Renal cortex interstitium (tissue), 11 donors: ENCODE measurements at regions not wholly inside any gene's neighbourhood (a gene's known extent, or its start where the extent isn't known, plus 50 kb on each side); places are given as distances from the start of the nearest gene placed in this dataset.
A peak's percentile ranks its signal among the peaks of the same experiment; 100 is the strongest.

ENCODE experiments used
- DNase-seq, 11 donors: peaks; one replicate each; pipeline ENCODE4 v3.0.0-alpha.2; 2013; ENCODE audit warnings: low read depth in 9 of 11, low spot score in 4 of 11; ENCODE audit errors: extremely low read depth in 1 of 11

GRCh38 chr11:43545610-43546009 is 134.9 kb upstream of the HSD17B12 start:
- no peak for DNase-seq

DNA sequence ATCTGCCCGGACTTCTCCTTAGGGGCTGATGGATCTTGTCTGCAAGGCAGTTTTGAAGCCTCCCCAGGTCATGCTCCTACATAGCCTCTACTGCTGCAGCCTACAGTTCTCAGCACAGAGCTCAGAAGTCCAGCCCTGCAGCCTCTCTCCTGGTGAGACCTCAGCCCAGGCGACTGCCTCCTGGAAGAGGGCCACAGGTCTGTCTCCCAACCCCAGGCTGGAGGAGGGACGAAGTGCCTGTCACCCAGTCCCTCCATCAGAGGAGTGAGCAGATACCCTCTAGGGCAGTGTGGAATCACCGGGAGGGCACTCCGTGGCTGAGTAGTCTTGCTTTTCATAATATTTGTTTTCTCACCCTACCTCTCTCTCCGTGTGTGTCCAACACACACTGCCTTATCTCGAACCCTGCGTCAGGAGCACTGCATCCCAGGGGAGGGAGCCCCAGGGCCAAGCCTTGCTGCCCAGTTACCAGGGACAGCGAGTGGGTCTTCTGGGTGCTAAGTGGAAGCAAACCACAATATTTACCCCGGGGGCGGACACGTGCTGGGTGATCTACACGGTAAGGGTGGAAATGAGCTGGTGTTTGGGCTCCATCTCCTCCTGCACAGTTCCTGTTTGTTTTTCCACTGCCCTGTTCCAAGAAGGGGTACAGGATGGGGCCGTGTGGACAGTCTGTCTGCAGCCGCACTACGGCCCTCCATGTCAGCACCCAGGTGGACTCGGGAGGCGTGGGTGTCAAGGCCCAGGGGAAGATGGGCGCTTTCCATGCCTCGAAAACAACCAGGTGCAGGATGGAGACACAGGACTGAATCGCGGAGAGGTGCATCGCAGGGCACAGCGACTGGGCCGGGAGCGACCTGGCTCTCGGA is 133.7 kb upstream of the HSD17B12 start:
- no peak for DNase-seq

- peak in 1 of 11 donors; percentile 6 for DNase-seq
Measured at GRCh38 chr11:43547430-43547831, 133.1 kb upstream of the HSD17B12 start.

DNA sequence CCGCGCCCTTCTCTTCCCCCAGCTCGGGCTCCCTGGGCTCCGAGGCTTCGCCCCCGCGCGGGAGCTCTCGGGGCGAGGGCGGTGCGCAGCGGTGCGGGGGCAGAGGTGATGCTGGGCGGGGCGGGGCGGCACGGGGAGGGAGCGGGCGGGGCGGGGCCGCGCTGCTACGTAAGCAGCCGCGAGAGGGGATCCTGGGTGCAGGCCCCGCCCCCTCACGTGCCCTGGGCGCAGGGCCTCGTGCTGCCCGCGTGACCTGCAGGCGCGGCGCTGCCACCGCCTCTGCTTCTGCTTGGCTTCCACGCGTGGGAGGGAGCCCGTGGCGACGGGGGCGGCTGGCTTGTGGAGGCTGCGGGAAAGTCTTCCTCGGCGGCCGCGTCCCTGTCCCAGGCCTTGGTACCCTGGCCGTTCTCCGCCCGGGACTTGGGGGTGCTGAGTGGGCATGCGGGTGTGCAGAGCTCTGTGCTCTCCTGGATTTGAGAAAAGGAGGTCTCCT is 132.6 kb upstream of the HSD17B12 start:
- DNase-seq = no peak

- no peak for DNase-seq
Measured at GRCh38 chr11:43548916-43549315, 131.6 kb upstream of the HSD17B12 start.

- DNase-seq = no peak
Measured at GRCh38 chr11:43549624-43550023, 130.9 kb upstream of the HSD17B12 start.

DNA sequence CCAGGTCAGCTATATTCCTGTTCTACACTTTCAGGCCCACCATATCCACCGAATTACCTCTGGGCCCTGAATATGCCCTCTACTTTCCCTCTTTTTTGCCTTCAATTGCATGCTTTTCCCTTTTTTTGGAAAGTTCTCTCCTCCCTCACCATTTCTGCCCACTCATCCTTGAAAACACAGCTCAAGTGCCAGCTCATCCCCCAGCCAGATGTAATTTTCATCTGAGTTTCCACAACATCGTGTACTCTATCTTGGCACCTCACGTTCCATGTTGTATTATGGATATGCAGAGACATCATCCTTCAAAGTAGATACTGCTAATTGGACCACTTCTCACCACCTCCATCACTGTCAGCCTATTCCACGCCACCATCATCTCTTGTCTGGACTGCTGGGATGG is 129.8 kb upstream of the HSD17B12 start:
- DNase-seq = no peak

- DNase-seq = no peak
Measured at GRCh38 chr11:43554148-43554473, 126.4 kb upstream of the HSD17B12 start.

DNA sequence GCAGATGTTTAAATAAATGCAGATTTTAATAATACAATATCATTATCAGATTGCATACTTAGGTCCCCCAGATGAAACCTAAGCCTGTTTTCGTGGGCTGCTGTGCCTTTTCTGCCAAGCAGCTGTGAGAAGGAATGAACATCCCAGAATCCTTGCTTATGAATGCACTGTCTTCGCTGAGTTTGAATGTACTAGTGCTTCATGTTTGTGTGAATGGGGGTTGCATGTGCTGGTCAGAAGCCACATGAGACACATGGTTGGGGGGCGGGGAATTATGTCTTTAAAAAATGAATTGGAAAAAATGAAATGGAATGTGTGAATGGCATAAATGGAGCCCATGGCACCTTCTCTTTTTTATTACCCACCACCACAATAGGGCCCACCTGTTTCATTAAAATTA is 125.4 kb upstream of the HSD17B12 start:
- no peak for DNase-seq

DNA sequence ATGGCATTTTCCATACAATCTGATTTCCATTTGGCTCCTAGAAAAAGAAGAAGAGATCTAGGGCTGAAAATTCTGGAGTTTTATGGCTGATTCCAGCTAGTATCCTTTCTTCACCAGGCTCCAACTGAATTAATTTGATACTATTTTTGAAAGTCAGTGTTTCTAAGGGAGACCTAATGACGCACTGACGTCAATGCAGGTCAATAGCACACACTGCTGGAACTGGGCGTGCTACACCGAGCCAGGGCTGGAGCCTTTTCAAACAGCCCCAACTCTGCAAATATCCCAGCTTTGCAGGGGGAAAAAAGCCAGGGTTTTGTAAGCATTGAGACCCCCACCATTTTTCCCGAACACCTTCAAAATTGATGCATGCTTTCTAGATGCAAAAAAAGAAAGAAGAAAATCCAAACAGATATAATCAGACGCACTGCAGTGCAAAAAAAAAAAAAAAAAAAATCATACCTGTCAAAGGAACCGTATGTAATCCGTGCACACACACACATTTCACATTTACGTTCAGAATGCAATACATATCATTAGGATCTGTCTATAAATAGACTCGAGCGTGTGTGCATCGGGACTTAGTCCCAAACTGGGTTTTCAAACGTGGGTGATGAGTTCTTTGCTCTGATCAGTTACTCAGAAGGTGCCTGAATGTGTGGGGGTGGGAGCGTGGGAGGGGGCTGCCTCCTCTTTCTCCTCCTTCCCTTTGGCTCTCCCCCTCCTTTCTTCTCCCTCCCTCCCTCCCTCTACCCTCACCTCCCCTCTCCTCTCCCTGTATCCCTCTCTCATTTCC is 124.5 kb upstream of the HSD17B12 start:
- DNase-seq = no peak

DNA sequence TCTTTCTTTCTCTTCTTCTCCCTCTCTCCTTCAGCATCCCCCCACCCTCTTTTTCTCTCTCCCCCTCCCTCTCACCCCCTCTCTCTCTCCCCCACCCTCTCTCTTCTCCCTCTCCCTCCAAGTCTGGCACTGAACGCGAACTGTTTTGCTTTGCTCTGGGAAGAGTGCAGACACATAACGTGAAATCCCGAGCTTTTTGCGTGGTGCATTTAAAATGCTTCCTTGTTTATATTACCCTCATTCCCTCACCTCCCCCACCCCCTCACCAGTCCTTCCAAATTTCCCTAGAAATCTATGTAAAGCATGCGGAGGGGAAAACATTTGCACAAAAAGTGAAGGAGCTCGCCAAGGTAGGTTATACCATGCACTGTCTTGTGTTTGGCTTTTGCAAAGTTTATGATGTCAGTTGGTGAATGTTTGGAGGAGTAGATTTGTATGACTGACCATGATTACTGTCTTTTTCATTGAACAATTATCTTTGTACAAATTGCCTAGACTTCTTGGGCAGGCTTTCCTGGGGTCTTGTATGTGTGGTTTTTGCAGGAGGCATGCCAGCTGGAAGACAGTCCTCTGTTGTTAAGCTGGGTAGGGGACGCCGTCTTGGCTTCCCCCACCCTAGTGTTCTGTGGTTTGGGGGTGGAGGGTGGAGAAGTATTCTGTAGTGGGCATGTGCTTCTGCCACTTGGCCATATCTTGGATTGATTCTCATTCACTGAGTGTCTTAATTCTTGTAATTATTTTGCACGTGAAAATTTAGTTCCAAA is 123.7 kb upstream of the HSD17B12 start:
- DNase-seq = no peak

GRCh38 chr11:43557553-43558110 is 122.9 kb upstream of the HSD17B12 start:
- DNase-seq = no peak

DNA sequence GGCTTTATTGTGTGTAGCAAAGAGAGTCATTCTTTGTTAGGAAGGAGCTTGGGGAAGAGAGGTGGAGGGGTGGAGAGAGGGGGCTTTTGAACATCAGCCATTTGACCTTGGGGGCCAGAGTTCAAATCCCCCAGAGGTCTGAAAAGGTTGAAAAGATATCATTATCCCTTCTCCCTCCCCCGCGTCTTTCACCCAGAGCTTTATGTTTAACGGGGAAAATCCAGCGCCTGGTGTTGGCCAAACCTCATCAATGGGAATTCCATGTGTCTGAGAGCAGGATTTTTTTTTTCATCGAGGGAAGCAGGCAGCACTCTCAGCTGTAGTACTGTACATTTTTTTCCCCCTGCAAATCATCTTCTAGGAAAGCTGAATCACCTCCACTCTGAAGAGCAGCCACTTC is 122.4 kb upstream of the HSD17B12 start:
- no peak for DNase-seq

GRCh38 chr11:43558556-43559127 is 121.9 kb upstream of the HSD17B12 start:
- no peak for DNase-seq

- no peak for DNase-seq
Measured at GRCh38 chr11:43561832-43562231, 118.7 kb upstream of the HSD17B12 start.

GRCh38 chr11:43567396-43567975 is 113.1 kb upstream of the HSD17B12 start:
- peak in 1 of 11 donors; percentile 53 for DNase-seq

GRCh38 chr11:43573233-43573632 is 107.3 kb upstream of the HSD17B12 start:
- no peak for DNase-seq

DNA sequence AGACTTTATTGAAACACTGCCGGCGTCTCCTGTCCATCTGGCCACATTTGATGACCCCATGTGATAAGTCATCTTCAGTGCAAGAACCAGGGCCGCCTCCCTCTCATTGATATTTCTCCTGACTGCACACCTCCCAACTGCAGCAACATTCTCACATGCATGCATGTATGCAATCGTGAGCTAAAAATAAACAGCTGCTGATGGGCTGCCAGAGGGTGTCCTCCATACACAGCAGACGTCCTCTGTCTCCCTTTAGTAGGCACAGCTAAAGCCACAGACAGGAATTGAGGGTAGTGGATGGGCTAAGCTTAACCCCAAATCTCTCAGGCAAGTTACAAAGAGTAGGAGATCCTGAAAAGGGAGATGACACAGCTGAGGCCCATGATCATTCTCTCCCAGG is 106.7 kb upstream of the HSD17B12 start:
- DNase-seq = no peak

DNA sequence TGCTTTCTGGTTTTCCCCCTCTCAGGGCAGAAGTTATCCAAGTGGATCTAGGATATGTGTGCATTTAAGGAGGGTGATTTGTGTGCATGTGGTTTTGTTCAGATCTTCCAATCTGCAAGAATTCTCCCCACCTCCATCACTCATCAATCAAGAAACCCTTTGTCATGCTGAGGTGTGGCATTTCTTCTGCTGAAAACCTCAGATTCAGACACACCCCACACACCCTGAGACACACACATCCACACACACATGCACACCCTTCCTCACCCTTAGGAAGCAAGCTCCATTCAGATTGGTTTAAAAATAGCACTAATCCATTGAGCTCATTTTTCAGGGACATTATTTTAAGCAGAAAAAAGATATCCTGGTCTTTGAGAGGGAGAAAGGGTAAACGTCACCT is 106.1 kb upstream of the HSD17B12 start:
- DNase-seq = no peak
